Vagina (tissue), 2 donors: ENCODE measurements at regions not wholly inside any gene's neighbourhood (a gene's known extent, or its start where the extent isn't known, plus 50 kb on each side); places are given as distances from the start of the nearest gene placed in this dataset.

Source experiments
- POLR2A ChIP-seq, 2 donors: fragments of 450-650 bp; IDR thresholded peaks; one replicate each; pipeline ENCODE4 v1.6.1; 2017; ENCODE audit warnings: antibody characterized with exemption in 2 of 2, mild to moderate bottlenecking in 2 of 2, moderate library complexity in 2 of 2
- POLR2AphosphoS5 ChIP-seq, 2 donors: sonication (generic); formaldehyde crosslinking; IDR thresholded peaks; one replicate each; pipeline ENCODE4 v1.9.0; 2017; ENCODE audit warnings: antibody characterized with exemption in 2 of 2, mild to moderate bottlenecking in 2 of 2, low read depth in 1 of 2; ENCODE audit not compliant: insufficient read depth in 1 of 2
- TF ChIP-seq, protein P1 (sequence below), 3 experiments: fragments of 450-650 bp in 2 of 3; fragments of 200-600 bp in 1 of 3; sonication (generic) in 1 of 3; IDR thresholded peaks; one replicate each; pipeline ENCODE4 v1.5.1; 2017 to 2019; ENCODE audit warnings: antibody characterized with exemption in 3 of 3, mild to moderate bottlenecking in 2 of 3, moderate library complexity in 2 of 3

DNA sequence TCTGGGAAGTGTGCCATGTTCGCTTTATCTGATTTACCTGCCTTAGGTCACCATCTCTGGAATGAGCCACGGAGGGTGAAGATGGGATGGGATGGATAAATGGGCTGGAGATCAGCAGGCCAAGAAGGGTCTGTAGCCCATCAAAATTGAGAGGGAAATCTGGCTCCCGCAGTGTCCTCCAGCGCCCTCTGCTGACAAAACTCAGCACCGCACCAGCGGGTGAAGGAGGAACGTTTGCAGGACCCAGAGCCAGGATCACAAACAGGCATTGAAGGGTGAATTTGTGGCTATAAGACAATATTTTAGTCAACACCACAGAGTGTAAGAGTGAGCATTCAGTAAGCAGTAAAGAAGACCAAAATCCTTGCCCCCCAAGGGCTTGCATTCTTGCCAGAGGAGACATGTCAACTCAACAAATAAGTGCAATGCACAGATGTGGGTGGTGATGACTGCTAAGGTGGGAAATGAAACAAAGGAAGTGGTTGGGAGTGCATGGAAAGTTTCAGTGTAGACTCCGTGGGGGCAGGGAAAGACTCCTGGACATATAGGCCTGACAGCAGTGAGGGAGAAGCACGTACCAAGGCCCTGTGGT is 124.4 kb downstream of the TENT4A start:
- TF ChIP-seq POLR2A (IDR thresholded peaks at IDR 0.05) (no peak), POLR2AphosphoS5 (IDR thresholded peaks at IDR 0.05; ENCODE audit: insufficient read depth in 1 of 2, low read depth in 1 of 2) (no peak)
- TF ChIP-seq, protein P1, sequence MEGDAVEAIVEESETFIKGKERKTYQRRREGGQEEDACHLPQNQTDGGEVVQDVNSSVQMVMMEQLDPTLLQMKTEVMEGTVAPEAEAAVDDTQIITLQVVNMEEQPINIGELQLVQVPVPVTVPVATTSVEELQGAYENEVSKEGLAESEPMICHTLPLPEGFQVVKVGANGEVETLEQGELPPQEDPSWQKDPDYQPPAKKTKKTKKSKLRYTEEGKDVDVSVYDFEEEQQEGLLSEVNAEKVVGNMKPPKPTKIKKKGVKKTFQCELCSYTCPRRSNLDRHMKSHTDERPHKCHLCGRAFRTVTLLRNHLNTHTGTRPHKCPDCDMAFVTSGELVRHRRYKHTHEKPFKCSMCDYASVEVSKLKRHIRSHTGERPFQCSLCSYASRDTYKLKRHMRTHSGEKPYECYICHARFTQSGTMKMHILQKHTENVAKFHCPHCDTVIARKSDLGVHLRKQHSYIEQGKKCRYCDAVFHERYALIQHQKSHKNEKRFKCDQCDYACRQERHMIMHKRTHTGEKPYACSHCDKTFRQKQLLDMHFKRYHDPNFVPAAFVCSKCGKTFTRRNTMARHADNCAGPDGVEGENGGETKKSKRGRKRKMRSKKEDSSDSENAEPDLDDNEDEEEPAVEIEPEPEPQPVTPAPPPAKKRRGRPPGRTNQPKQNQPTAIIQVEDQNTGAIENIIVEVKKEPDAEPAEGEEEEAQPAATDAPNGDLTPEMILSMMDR (IDR thresholded peaks at IDR 0.05) = no peak
